Neural crest cell (in vitro differentiated cells): ENCODE measurements at regions not wholly inside any gene's neighbourhood (a gene's known extent, or its start where the extent isn't known, plus 50 kb on each side); places are given as distances from the start of the nearest gene placed in this dataset.

ENCODE experiments used
- DNase-seq: peaks from one replicate; pipeline ENCODE4 v3.0.0; 2021; ENCODE audit warnings: low read depth, mixed read lengths, low spot score
- H3K27ac Mint-ChIP-seq: one replicate; pipeline ENCODE4 v1.8.0; 2021; ENCODE audit warnings: mild to moderate bottlenecking, mixed read lengths; ENCODE audit not compliant: unreplicated experiment
- H3K27me3 Mint-ChIP-seq: 2 replicates; pipeline ENCODE4 v1.8.0; 2021; ENCODE audit warnings: low read depth, mild to moderate bottlenecking, mixed read lengths
- H3K36me3 Mint-ChIP-seq: 2 replicates; pipeline ENCODE4 v1.8.0; 2021; ENCODE audit warnings: low read depth, mild to moderate bottlenecking, mixed read lengths
- H3K4me1 Mint-ChIP-seq: 2 replicates; pipeline ENCODE4 v1.8.0; 2021; ENCODE audit warnings: mixed read lengths
- H3K4me3 Mint-ChIP-seq: one replicate; pipeline ENCODE4 v1.8.0; 2021; ENCODE audit warnings: mild to moderate bottlenecking, mixed read lengths
- H3K9me3 Mint-ChIP-seq: 2 replicates; pipeline ENCODE4 v1.8.0; 2021; ENCODE audit warnings: mixed read lengths
- TF ChIP-seq, protein P1 (sequence below): fragments of 200-600 bp; sonication (generic); conservative IDR thresholded peaks from 2 replicates; pipeline ENCODE4 v1.5.0; 2021; ENCODE audit warnings: antibody characterized with exemption, mild to moderate bottlenecking

DNA sequence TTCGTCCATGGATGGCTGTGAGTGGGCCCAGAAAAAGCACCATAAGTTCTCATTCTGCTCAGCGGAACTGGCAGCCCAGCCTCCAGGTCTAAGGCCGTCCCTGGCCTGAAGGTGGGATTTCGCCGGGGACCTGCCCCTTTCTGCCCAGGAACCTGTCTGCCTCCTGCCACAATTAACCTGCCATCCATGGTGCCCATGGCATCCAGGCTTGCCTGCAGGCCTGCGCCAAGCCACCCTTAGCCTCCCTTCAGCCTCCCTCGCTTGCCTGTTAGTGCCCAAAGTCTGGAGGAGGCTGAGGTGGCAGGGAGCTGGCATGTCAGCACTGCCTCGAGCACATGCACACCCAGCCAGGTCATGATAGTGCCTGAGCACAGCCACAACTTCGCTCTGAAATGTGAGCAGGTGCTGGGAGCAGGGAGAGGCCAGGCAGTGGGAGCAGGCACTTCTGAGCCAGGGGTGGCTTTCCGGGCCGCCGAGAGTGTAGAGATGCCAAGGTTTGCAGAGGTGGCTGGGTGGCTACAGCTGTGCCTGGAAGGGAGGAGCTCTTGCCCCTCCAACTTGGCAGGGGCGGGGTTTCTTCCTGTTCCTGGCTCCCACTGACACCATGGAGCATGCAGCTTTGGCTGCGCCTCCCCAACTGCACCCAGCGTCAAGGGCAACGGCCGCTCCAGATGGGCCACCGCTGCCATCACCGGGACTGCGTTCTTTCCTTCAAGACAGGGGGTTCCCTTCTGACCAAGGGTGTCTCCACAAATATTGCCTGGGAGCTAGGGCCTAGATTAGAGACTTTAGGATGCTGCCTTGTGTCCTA is 648.9 kb upstream of the VRK2 start:
- H3K36me3 Mint-ChIP-seq, result no peaks in the 10 kb centered on the region
- H3K9me3 Mint-ChIP-seq, result peaks cover 6% of the 10 kb centered on the region
- H3K4me1 Mint-ChIP-seq, result no peaks in the 10 kb centered on the region
- no peaks in the 10 kb centered on the region for H3K27me3 Mint-ChIP-seq
- H3K4me3 Mint-ChIP-seq, result no peak overlapping the region
- no peak for DNase-seq
- H3K27ac Mint-ChIP-seq, result no peak overlapping the region
- TF ChIP-seq, protein P1, sequence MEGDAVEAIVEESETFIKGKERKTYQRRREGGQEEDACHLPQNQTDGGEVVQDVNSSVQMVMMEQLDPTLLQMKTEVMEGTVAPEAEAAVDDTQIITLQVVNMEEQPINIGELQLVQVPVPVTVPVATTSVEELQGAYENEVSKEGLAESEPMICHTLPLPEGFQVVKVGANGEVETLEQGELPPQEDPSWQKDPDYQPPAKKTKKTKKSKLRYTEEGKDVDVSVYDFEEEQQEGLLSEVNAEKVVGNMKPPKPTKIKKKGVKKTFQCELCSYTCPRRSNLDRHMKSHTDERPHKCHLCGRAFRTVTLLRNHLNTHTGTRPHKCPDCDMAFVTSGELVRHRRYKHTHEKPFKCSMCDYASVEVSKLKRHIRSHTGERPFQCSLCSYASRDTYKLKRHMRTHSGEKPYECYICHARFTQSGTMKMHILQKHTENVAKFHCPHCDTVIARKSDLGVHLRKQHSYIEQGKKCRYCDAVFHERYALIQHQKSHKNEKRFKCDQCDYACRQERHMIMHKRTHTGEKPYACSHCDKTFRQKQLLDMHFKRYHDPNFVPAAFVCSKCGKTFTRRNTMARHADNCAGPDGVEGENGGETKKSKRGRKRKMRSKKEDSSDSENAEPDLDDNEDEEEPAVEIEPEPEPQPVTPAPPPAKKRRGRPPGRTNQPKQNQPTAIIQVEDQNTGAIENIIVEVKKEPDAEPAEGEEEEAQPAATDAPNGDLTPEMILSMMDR, result no peak

DNA sequence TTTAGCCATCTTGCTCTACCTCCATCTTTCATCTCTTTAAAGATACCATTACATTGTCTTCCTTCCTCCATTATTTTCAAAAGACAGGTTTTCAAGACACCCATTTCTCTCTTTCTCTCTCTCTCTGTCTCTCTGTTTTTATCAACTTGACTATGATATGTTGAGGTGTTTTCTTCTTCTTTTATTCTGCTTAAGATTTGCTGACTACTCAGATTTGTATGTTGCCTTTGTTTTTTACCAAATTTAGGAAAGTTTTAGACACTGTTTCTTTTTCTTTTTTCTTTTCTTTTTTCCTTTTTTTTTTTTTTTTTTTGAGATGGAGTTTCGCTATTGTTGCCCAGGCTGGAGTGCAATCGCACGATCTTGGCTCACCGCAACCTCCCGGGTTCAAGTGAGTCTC is 647.5 kb upstream of the VRK2 start:
- H3K27ac Mint-ChIP-seq, result no peak overlapping the region
- H3K9me3 Mint-ChIP-seq, result peaks cover 6% of the 10 kb centered on the region
- no peaks in the 10 kb centered on the region for H3K36me3 Mint-ChIP-seq
- TF ChIP-seq, protein P1, result no peak
- no peaks in the 10 kb centered on the region for H3K4me1 Mint-ChIP-seq
- no peak overlapping the region for H3K4me3 Mint-ChIP-seq
- no peaks in the 10 kb centered on the region for H3K27me3 Mint-ChIP-seq
- no peak for DNase-seq

DNA sequence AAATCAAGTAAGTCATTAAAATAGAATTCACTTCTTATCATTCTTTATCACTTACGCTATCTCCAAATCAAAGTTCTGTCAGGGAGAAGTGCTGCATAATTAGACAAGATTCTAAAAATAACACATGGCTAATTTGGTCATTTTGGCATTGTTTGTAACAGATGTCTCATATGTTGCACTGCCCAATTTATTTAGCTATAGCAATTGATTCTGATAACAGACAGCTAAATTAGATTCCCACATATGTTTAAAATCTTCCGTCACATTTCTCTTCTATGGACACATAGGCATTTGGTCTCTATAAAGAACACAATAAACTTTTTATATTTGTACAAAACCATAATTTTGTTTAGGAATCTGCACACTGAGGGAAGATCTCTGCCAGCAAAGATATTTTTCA is 644.5 kb upstream of the VRK2 start:
- no peak overlapping the region for H3K27ac Mint-ChIP-seq
- peaks cover 3% of the 10 kb centered on the region for H3K9me3 Mint-ChIP-seq
- no peaks in the 10 kb centered on the region for H3K36me3 Mint-ChIP-seq
- no peak for DNase-seq
- TF ChIP-seq, protein P1, result no peak
- H3K4me3 Mint-ChIP-seq, result no peak overlapping the region
- H3K4me1 Mint-ChIP-seq, result no peaks in the 10 kb centered on the region
- no peaks in the 10 kb centered on the region for H3K27me3 Mint-ChIP-seq

DNA sequence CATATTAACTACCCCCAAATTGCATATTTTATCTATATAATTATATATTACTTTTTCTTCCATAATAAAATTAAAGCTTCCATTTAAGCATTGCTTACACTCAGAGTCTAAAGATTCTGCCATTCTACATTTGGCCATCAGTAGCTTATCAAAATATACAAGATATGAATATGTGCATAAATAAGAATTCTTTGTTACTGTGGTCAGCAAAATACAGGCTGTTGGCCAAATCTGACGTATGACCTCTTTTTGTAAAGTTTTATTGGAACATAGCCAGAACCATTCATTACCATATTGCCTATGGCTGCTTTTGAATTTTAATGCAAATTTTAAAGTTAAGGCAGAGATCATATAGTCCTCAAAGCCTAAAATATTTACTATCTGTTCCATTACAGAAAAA is 643.9 kb upstream of the VRK2 start:
- H3K4me1 Mint-ChIP-seq, result peaks cover 3% of the 10 kb centered on the region
- no peaks in the 10 kb centered on the region for H3K36me3 Mint-ChIP-seq
- TF ChIP-seq, protein P1, result no peak
- DNase-seq, result no peak
- no peak overlapping the region for H3K27ac Mint-ChIP-seq
- no peak overlapping the region for H3K4me3 Mint-ChIP-seq
- peaks cover 3% of the 10 kb centered on the region for H3K9me3 Mint-ChIP-seq
- no peaks in the 10 kb centered on the region for H3K27me3 Mint-ChIP-seq

DNA sequence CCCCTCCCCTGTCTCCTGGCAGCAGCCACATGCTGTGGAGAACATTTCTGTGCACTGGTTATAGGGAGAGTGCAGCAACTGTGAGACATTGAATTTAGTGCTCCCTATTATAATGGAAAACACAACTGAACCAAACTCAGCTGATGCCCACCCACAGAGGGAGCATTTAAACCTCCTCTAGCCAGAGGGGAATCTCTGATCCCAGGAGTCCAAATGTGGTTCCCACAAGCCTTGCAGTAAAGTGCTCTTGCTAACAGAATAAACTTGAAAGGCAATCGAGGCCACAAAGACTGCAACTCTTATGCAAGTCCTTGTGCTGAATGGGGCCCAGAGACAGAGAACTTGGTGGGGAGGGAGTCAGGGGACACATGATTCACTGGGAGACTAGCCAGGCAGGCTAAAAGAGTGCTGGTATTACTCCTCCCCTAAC is 638.8 kb upstream of the VRK2 start:
- no peak for DNase-seq
- no peak overlapping the region for H3K4me3 Mint-ChIP-seq
- no peaks in the 10 kb centered on the region for H3K27me3 Mint-ChIP-seq
- peaks cover 4% of the 10 kb centered on the region for H3K9me3 Mint-ChIP-seq
- no peak overlapping the region for H3K27ac Mint-ChIP-seq
- peaks cover 6% of the 10 kb centered on the region for H3K4me1 Mint-ChIP-seq
- TF ChIP-seq, protein P1, result no peak
- no peaks in the 10 kb centered on the region for H3K36me3 Mint-ChIP-seq
